ENCODE measurements at regions not wholly inside any gene's neighbourhood (a gene's known extent, or its start where the extent isn't known, plus 50 kb on each side); places are given as distances from the start of the nearest gene placed in this dataset.
"Not testable (repeated sequence)": the region's sequence is repeated elsewhere in the genome, so short reads cannot be mapped to it uniquely, and the experiment has no call there.

- TF ChIP-seq CTCF (conservative IDR thresholded peaks at IDR 0.05 in 1 of 2, IDR thresholded peaks at IDR 0.05 in 1 of 2; ENCODE audit: extremely low read depth in 1 of 2, insufficient read depth in 1 of 2, low read depth in 1 of 2, low read length in 2 of 2); EZH2 (IDR thresholded peaks at IDR 0.05; ENCODE audit: borderline replicate concordance, low read length): not testable (repeated sequence)
Measured at GRCh38 chr7:114139690-114140089, 220.9 kb upstream of the PPP1R3A start.
